HG03575 (cell line): ENCODE measurements at regions not wholly inside any gene's neighbourhood (a gene's known extent, or its start where the extent isn't known, plus 50 kb on each side); places are given as distances from the start of the nearest gene placed in this dataset.
"Not testable (repeated sequence)": the region's sequence is repeated elsewhere in the genome, so short reads cannot be mapped to it uniquely, and the experiment has no call there.

Experiments
- ATAC-seq: cut with Tn5 transposase; IDR thresholded peaks from one replicate; pipeline ENCODE4 v1.9.1; 2021; ENCODE audit not compliant: unreplicated experiment, insufficient number of reproducible peaks, low FRiP score; ENCODE audit errors: extremely low read depth

GRCh38 chr5:33179301-33179700 is 261.5 kb upstream of the TARS1 start:
- no peak for ATAC-seq

DNA sequence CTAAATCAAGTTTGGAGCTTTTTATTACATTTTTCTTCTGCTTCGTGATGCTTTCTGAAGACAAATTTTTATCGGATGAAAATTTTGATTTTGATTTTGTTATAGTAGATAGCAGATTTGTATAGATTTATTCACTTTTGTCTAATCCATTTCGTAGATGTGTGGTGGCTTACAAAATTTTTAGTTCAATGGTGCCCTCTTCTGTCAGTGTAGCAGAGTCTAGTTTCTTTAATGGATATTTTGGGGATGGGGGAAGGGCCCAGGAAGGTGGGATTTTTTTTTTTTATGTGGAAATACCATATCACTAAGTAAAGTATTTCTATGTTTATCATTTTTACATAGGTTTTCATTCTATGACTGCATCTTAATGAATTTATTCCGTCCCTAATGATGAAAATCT is 259.9 kb upstream of the TARS1 start:
- ATAC-seq: no peak

DNA sequence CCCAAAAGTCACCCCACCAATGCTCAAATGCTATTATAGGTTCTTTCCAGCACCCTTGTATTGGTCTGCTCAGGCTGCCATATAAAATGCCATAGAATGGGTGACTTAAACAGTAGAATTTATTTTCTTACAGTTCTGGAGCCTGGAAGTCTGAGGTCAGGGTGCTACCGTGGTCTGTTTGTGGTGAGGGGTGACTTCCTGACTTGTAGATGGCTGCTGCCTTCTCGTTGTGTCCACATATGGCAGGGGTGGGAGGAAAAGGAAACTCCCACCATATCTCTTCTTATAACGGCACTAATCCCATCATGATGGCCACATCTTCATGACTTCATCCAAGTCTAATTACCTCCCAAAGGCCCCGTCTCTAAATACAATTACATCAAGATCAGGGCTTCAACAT is 257.8 kb upstream of the TARS1 start:
- ATAC-seq: no peak

- no peak for ATAC-seq
These were observed 256.4 kb upstream of the TARS1 start for GRCh38 chr5:33184367-33184766.

DNA sequence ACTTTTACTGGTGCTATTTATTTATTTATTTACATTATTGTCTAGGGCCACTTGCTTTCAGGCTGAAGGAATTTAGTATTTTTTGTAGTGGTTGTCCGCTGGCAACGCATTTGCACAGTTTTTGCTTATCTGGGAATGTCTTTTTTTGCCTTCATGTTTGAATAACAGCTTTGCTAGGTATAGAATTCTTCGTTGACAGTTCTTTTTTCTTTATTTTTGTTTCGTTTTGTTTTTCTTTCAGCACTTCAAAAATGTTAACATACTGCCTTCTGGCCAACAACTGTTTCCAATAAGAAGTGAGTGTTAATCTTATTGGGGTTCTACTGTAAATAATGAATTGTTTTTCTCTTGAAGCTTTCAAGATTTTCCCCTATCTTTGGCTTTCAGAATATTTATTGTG is 252.7 kb upstream of the TARS1 start:
- ATAC-seq: no peak

DNA sequence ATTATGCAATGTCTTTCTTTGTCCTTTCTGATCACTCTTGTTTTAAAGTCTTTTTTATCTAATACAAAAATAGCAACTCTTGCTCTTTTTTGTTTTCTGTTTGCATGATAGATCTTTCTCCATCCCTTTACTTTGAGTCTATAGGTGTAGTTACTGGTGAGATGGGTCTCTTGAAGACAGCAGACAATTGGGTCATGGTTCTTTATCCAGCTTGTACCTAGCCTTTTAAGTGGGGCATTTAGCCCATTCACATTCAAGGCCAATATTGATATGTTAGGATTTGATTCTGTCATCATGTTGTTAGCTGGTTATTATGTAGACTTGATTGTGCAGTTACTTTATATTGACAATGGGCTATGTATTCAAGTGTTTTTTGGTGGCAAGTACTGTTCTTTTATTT is 245.9 kb upstream of the TARS1 start:
- no peak for ATAC-seq

- no peak for ATAC-seq
These were observed 245.2 kb upstream of the TARS1 start for GRCh38 chr5:33195431-33196165.

GRCh38 chr5:33198836-33199235 is 241.9 kb upstream of the TARS1 start:
- ATAC-seq: no peak

DNA sequence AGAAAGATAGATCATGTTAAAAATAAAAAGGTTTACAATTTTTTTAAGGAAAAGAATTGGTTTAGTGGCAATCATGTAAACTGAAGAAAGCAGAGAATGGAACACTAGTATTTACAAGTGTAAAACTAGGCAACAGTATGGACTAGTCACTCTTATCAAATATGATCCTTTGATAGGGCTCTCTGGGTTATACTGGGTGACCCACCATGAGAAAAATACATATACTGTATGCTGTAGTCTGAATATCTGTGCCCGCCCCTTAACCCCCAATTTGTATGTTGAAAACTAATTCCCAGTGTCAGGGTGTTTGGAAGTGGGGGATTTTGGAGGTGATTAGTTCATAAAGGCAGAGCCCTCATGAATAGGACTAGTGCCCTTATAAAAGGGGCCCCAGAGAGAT is 236.8 kb upstream of the TARS1 start:
- ATAC-seq: no peak

GRCh38 chr5:33205079-33205478 is 235.7 kb upstream of the TARS1 start:
- no peak for ATAC-seq

- no peak for ATAC-seq
These were observed 234.9 kb upstream of the TARS1 start for GRCh38 chr5:33205727-33206410.

DNA sequence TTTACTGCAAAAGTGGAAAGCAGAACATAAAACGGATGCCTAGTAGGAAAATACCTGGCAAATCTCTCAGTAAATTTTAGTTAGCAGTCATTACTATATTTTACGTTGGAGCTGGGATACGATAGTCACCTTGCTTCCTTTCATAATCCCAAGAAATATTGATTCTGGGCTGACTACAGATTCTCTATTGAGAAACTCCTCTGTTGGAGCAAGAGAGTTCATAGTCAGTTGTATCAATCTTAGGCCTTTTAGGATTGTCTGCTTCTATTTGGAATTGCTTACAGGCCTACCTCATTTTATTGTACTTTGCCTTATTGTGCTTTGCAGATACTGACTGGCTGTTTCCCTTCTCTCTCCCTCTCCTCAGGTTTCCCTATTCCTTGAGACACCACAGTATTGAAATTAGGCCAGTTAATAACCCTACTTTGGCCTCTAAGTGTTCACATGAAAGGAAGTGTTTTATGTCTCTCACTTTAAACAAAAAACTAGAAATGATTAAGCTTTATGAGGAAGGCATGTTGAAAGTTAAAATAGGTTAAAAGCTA is 233.7 kb upstream of the TARS1 start:
- no peak for ATAC-seq

GRCh38 chr5:33209252-33209651 is 231.5 kb upstream of the TARS1 start:
- no peak for ATAC-seq

GRCh38 chr5:33210221-33210620 is 230.5 kb upstream of the TARS1 start:
- ATAC-seq: not testable (repeated sequence)

DNA sequence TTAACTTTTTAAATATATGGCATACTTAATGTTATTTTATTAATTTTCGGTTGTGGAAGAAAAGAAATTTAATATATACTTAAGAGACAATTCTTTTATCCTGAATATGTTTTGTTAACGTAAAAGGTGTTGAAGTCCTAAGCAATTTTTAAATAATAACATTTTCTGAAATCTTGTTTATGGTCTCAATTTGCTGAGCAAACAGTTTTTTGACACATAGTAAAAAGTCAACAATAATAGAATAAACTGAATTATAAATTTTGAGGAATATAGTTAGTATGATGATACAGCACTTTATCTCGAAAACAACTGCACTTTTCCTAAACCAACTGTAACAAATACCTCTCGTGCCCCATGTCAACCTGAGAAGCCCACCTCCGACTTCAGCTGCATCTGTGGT is 229.8 kb upstream of the TARS1 start:
- ATAC-seq: no peak

DNA sequence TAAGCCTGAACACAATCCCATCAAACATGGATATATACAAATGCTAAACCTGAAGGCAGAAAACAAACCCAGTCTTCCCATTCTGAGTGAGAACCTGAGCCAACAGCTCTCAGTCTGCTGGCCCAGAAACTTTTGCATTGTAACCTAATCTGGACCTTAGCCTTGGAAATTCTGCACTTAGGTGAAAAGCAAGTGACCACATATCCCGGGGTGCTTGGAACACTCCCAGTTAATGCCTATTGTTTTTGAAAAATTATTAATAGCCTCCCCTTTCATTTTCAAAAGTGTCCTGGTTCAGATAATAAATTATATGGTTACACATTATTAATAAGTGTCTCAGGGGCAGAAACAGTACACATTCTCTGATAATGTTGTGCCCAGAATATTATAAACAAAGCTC is 228.3 kb upstream of the TARS1 start:
- ATAC-seq: no peak

DNA sequence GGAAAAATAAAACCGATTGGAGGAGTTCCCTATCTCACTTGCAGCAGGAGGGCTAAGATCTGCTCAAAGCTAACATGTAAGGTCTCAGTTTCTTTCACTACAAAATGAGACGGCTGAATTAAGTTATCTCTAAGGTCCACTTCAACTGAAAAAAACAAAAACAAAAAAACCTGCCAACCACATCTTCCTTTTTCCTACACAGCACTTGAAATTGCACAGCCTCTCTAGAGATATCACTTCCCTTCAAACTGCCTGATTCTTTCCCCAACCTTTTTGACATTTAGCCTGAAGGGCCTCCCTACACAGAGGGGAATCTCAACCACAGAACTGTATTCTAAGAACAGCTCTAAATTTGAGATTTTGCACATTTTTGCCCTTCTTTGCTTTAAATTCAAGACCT is 227.9 kb upstream of the TARS1 start:
- ATAC-seq: no peak

- ATAC-seq: no peak
These were observed 217.0 kb upstream of the TARS1 start for GRCh38 chr5:33223563-33224284.

DNA sequence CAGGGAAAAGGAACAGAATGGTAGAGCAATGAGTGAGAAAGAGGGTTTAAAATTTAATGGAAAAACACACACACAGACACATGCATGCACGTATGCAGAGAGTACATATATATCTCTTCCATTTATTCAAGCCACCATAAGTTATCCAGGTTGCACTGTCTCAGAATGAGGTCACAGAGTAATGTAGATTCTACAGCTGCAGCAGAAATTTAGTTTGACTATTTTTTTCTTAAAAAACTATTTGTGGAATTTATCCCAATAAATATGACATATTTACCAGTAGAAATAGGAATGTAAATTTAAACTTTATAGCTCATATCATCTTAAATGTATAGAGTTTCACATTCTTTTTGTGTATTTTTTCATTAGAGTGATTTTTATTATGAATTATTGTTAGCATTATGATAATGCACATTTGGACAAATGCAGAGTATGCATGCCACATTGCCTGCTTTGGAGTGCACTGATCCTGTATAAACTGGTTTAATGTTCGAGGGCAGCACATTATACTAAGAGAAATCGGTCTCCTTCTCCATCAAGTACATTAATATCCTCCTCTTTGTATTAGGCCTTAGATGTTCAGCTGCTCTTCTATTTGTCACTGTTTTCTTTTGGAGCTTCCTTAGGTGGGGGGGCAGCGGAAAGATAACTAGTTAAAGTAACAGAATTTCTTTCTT is 216.3 kb upstream of the TARS1 start:
- no peak for ATAC-seq
